Daoy (cell line): ENCODE measurements at regions not wholly inside any gene's neighbourhood (a gene's known extent, or its start where the extent isn't known, plus 50 kb on each side); places are given as distances from the start of the nearest gene placed in this dataset.

Experiments
- DNase-seq: peaks from one replicate; pipeline ENCODE4 v3.0.0-alpha.2; 2015; ENCODE audit warnings: low read depth

- DNase-seq = no peak
Observed at GRCh38 chr1:163656095-163656759, 334.5 kb downstream of the NUF2 start.

GRCh38 chr1:163657719-163658118 lies 336.0 kb downstream of the NUF2 start:
- no peak for DNase-seq

GRCh38 chr1:163661391-163661790 lies 339.6 kb downstream of the NUF2 start:
- no peak for DNase-seq

- no peak for DNase-seq
Observed at GRCh38 chr1:163664671-163665335, 343.0 kb downstream of the NUF2 start.

GRCh38 chr1:163668472-163668871 lies 346.7 kb downstream of the NUF2 start:
- no peak for DNase-seq

DNA sequence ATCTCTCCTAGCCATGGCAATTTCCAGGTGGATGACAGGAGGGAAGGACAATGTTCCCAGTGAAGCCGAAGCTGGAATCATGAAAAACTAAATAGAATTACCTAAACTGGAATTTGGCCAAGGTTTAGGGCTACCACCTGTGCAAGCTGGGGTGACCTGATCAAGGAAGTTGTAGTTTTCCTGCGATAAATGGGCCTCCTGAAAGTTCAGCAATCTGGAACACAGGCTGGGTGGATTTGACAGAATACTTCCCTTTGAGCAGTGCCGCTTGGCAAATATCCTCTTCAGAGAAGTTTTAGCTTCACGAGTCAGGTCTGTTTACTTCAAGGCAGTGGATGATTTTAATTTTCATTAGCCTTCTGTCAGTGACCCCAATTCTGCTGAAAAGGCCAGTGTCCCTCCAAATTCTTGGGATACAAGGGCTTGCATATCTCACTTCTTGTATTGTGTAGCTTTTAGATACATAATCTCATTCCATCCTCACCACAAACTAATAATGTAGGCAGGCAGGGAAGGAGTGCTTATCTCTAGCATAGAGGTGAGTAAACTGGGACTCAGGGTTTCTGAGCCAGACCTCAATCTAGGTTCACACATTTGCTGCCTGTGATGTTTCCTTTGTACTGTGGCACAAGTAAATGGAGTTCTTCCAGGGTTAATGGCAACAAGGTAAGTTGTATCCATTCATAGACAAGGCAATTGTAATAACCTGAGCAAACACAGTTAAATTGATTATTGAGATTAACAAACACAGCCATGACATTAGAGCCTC lies 349.4 kb downstream of the NUF2 start:
- DNase-seq = no peak

GRCh38 chr1:163672976-163673758 lies 351.4 kb downstream of the NUF2 start:
- DNase-seq = no peak

GRCh38 chr1:163673759-163674151 lies 352.0 kb downstream of the NUF2 start:
- no peak for DNase-seq

DNA sequence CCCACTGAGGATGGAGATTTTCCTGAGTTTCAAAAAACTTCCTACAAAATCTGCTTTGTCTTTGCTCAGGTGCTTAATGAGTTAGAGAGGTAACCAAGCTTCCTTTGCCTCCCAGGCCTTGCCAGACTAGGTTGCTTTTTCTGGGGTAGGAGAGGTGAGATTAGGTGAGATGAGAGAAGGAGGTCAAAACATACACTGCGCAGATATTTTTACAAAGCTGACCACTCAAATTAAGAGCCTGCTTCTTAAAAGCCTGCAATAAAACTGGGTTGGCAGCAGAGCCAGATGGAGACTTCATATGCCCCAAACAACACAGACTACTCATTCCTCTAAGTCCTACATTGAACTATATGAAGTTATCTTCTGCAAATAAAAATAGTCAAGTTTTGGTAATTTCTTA lies 352.5 kb downstream of the NUF2 start:
- no peak for DNase-seq

- no peak for DNase-seq
Observed at GRCh38 chr1:163684785-163685184, 363.0 kb downstream of the NUF2 start.

- no peak for DNase-seq
Observed at GRCh38 chr1:163692266-163692665, 370.5 kb downstream of the NUF2 start.

- no peak for DNase-seq
Observed at GRCh38 chr1:163697137-163697536, 375.4 kb downstream of the NUF2 start.

- DNase-seq = no peak
Observed at GRCh38 chr1:163701783-163702374, 380.1 kb downstream of the NUF2 start.

DNA sequence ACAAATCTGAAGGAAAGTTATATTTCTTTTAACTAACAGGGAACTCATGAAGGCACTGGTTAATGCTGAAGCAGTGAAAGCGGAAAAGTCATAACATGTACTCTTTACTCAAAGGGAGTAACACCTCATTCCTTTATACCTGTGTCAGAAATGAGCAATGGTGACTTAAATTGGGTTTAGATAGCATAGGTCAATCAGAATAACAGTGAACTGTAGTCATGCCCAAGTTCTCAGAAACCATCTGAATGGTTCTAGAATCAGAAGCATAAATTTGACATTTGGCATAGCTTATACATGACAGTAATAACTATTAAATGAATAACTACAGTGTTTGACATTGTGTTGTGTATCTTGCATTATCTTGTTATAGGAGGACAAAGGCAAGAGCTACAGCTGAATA lies 382.0 kb downstream of the NUF2 start:
- DNase-seq = no peak

DNA sequence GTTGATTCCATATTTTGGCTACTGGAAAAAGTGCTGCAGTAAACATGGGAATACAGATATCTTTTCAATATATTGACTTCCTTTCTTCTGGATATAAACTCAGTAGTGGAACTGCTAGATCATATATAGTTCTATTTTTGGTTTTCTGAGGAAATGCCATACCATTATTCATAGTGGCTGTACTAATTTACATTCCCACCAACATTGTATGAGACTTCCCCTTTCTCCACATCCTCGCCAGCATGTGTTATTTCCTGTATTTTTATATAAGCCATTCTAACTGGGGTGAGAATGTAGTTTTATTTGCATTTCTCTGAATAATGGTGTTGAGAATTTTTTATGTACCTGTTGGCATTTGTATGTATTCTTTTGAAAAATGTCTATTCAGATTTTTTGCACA lies 385.2 kb downstream of the NUF2 start:
- DNase-seq = no peak

DNA sequence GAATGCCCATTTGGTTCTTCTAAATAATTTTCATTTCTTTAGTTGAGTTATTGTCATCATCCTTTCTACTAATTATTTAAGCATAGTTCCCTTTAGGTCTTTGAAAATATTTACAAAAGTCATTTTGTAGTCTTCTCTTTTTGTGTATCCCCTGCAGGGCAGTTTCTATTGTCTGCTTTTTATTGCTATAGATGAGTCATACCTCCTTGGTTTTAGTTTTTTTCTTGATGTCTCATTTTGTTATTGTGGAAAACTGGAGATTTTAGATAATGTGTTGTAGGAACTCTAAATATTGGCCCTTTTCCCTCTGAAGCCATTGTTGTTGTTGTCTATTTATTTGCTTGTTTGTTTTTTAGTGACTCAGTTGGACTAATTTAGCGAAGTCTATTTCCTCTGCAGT lies 387.9 kb downstream of the NUF2 start:
- DNase-seq = no peak

DNA sequence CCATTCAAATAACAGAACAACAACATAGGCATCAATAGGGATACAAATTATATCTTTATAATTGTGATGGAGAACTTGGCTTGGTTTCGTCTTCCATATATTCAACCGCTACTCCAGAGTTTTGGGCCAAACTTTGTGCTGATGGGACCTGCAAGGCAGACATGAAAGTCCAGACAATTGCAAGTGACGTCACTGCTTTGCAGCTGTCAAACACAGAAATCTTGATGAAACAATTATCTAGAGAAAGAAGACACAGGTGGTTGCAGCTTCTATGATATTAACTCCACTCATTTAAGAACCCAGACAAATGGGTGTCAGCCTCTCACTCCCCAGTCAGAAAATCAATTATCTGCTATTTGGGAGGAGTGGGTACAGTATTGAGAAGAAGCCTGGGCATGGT lies 390.6 kb downstream of the NUF2 start:
- DNase-seq = no peak

- DNase-seq = no peak
Observed at GRCh38 chr1:163720294-163720693, 398.5 kb downstream of the NUF2 start.

DNA sequence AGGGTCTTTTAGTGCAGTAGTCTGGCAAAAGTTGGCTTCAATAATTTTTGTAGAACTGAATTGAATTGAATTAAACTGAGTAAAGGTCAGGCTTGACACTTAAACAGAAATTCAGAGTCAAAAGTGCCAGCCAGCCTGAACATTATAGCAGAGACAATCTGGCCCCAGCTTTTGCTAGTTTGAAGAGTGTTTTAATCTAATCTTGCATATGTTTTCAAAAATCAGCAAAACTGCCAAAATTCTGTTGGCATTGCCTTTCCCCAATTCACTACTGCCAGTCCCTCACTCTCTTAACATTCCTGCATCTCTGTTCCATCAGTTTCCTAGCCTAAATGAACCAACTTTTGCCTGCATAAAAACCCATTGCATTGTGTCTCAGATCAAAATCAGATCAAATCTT lies 403.8 kb downstream of the NUF2 start:
- DNase-seq = no peak

DNA sequence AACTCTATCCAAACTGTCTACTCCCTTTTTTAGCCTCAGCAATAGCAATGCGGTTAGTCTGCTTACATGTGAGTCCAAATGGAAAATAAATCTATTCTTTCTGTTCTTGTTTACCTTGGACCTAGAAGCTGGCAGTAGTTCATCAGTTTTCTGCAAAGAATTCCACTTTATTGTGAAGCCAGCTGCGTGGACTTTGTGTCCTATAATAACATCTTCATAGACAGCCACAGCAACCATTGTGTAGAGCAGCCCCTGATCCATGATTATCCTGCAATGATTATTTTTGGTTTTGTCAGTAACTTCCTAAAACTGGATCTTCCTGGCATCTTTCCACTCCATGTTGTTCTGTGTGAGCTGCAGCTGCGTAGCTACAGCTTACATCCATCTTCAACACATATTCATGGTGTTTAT lies 408.7 kb downstream of the NUF2 start:
- DNase-seq = no peak

- no peak for DNase-seq
Observed at GRCh38 chr1:163737261-163737660, 415.5 kb downstream of the NUF2 start.
